A549 (cell line): ENCODE measurements at regions not wholly inside any gene's neighbourhood (a gene's known extent, or its start where the extent isn't known, plus 50 kb on each side); places are given as distances from the start of the nearest gene placed in this dataset.

ENCODE experiments used
- MAZ ChIP-seq: fragments of 150-350 bp; IDR thresholded peaks from 2 replicates; pipeline ENCODE4 v1.6.1; 2014; ENCODE audit warnings: antibody characterized with exemption, low read depth, low read length, borderline replicate concordance
- POLR2A ChIP-seq: IDR thresholded peaks from 2 replicates; pipeline ENCODE4 v1.6.1; 2012; ENCODE audit warnings: mild to moderate bottlenecking, low read length
- POLR2AphosphoS2 ChIP-seq: conservative IDR thresholded peaks from 2 replicates; pipeline ENCODE4 v1.6.1; 2012; ENCODE audit warnings: low read length, improper control_type of control experiment, inconsistent platforms
- TF ChIP-seq, protein P1 (sequence below): fragments of 200-600 bp; sonication (generic); IDR thresholded peaks from 2 replicates; pipeline ENCODE4 v1.6.1; 2016; ENCODE audit warnings: antibody characterized with exemption, mild to moderate bottlenecking, moderate library complexity
- TF ChIP-seq, protein P2 (sequence below): fragments of >200 bp; sonication (Bioruptor Twin); formaldehyde crosslinking; IDR thresholded peaks from 3 replicates; pipeline ENCODE4 v1.5.1; 2016

DNA sequence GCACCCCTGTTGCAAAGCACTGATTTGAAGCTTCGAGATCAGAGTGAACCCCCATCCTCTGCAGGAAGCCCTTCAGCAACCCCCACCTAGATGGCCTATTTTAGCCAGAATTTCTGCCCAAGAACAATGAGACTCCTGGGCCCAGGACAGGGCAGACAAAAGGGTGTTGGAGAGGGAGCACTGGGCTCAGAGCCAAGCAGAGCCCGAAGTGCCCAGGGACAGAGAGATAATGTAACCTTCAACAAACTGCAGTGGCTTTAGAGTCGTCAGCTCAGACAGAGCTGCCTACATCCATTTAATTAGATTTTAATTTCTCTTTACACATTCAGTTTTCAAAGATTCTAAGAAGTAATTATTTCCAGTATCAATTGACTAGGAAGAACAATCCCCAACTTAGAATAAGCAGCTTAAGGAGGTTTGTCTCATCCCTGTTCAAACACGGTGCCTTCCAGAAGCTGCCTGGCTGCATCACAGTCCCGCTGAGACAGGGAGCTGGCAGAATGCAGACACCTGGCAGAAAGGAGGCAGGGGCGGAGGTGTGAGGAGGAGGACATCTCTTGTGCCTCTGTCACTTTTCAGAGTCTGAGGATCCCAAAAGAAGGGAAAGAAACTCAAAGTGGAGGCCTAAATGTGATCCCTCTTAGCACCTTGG lies 504.9 kb upstream of the CCDC196 start:
- TF ChIP-seq, protein P1, sequence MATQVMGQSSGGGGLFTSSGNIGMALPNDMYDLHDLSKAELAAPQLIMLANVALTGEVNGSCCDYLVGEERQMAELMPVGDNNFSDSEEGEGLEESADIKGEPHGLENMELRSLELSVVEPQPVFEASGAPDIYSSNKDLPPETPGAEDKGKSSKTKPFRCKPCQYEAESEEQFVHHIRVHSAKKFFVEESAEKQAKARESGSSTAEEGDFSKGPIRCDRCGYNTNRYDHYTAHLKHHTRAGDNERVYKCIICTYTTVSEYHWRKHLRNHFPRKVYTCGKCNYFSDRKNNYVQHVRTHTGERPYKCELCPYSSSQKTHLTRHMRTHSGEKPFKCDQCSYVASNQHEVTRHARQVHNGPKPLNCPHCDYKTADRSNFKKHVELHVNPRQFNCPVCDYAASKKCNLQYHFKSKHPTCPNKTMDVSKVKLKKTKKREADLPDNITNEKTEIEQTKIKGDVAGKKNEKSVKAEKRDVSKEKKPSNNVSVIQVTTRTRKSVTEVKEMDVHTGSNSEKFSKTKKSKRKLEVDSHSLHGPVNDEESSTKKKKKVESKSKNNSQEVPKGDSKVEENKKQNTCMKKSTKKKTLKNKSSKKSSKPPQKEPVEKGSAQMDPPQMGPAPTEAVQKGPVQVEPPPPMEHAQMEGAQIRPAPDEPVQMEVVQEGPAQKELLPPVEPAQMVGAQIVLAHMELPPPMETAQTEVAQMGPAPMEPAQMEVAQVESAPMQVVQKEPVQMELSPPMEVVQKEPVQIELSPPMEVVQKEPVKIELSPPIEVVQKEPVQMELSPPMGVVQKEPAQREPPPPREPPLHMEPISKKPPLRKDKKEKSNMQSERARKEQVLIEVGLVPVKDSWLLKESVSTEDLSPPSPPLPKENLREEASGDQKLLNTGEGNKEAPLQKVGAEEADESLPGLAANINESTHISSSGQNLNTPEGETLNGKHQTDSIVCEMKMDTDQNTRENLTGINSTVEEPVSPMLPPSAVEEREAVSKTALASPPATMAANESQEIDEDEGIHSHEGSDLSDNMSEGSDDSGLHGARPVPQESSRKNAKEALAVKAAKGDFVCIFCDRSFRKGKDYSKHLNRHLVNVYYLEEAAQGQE = no peak
- TF ChIP-seq POLR2AphosphoS2 = no peak
- TF ChIP-seq MAZ = no peak
- TF ChIP-seq, protein P2, sequence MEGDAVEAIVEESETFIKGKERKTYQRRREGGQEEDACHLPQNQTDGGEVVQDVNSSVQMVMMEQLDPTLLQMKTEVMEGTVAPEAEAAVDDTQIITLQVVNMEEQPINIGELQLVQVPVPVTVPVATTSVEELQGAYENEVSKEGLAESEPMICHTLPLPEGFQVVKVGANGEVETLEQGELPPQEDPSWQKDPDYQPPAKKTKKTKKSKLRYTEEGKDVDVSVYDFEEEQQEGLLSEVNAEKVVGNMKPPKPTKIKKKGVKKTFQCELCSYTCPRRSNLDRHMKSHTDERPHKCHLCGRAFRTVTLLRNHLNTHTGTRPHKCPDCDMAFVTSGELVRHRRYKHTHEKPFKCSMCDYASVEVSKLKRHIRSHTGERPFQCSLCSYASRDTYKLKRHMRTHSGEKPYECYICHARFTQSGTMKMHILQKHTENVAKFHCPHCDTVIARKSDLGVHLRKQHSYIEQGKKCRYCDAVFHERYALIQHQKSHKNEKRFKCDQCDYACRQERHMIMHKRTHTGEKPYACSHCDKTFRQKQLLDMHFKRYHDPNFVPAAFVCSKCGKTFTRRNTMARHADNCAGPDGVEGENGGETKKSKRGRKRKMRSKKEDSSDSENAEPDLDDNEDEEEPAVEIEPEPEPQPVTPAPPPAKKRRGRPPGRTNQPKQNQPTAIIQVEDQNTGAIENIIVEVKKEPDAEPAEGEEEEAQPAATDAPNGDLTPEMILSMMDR = no peak
- TF ChIP-seq POLR2A = no peak
